Panc1 (cell line): ENCODE measurements at regions not wholly inside any gene's neighbourhood (a gene's known extent, or its start where the extent isn't known, plus 50 kb on each side); places are given as distances from the start of the nearest gene placed in this dataset.
A peak's percentile ranks its signal among the peaks of the same experiment; 100 is the strongest.
"Not testable (repeated sequence)": the region's sequence is repeated elsewhere in the genome, so short reads cannot be mapped to it uniquely, and the experiment has no call there.

Experiments
- ATAC-seq: fragments of 200-7000 bp; cut with Tn5 transposase; 2 replicates; pipeline ENCODE4 v1.9.1; 2020; ENCODE audit warnings: mild to moderate bottlenecking, moderate library complexity
- BruUV-seq: library from RNA; stranded (reverse); fragments of 400-500 nt; replicated peaks from 2 replicates; lab custom pipeline; 2021; lab: Mats Ljungman, UMichigan
- CTCF ChIA-PET: fragments of 300-600 bp; sonication (Branson Sonifier 250); formaldehyde crosslinking; loops from one replicate; lab custom pipeline; 2022; ENCODE audit warnings: antibody characterized with exemption; lab: Charles Lee
- POLR2A ChIA-PET: fragments of 300-600 bp; sonication (Branson Sonifier 250); formaldehyde crosslinking; loops from one replicate; lab custom pipeline; 2022; ENCODE audit warnings: antibody characterized with exemption; lab: Charles Lee
- DNase-seq: peaks from one replicate; pipeline ENCODE4 v3.0.0-alpha.2; 2010; ENCODE audit warnings: low read depth, low spot score
- H3K27ac ChIP-seq: 2 replicates; pipeline ENCODE4 v1.5.1; 2011; ENCODE audit warnings: mild to moderate bottlenecking, low read length, inconsistent platforms
- H3K27me3 ChIP-seq: fragments of 200-500 bp; sonication (Bioruptor generic); 2 replicates; pipeline ENCODE4 v1.6.0; 2014; ENCODE audit warnings: low read length, inconsistent platforms; ENCODE audit not compliant: control insufficient read depth, insufficient read depth
- H3K36me3 ChIP-seq: fragments of 200-500 bp; sonication (Bioruptor generic); 2 replicates; pipeline ENCODE4 v1.5.1; 2014; ENCODE audit warnings: inconsistent platforms, mild to moderate bottlenecking, low read length, moderate library complexity; ENCODE audit not compliant: control insufficient read depth, insufficient read depth
- H3K4me1 ChIP-seq: 2 replicates; pipeline ENCODE4 v1.5.1; 2011; ENCODE audit warnings: inconsistent platforms, mild to moderate bottlenecking, low read length, moderate library complexity; ENCODE audit not compliant: control insufficient read depth, insufficient read depth
- H3K4me3 ChIP-seq, 2 experiments: 2 replicates each; pipeline ENCODE4 v1.5.1; 2011 to 2012; ENCODE audit warnings: low read depth in 2 of 2, low read length in 2 of 2, mild to moderate bottlenecking in 2 of 2, inconsistent platforms in 1 of 2, moderate library complexity in 1 of 2
- H3K9me3 ChIP-seq: fragments of 200-500 bp; sonication (Bioruptor generic); 2 replicates; pipeline ENCODE4 v1.5.1; 2014; ENCODE audit warnings: low read depth, mild to moderate bottlenecking, inconsistent platforms, low read length, moderate library complexity; ENCODE audit not compliant: control insufficient read depth, insufficient read depth
- CTCF ChIP-seq: fragments of 450-650 bp; IDR thresholded peaks from 2 replicates; pipeline ENCODE4 v1.5.1; 2017; ENCODE audit warnings: mild to moderate bottlenecking
- POLR2AphosphoS5 ChIP-seq: IDR thresholded peaks from 2 replicates; pipeline ENCODE4 v1.6.1; 2012; ENCODE audit warnings: mild to moderate bottlenecking, low read depth, low read length, moderate library complexity
- REST ChIP-seq, 2 experiments: IDR thresholded peaks; 2 replicates each; pipeline ENCODE4 v1.6.1; 2011 to 2012; ENCODE audit warnings: low read depth in 2 of 2, control low read depth in 1 of 2, low read length in 1 of 2, mild to moderate bottlenecking in 1 of 2, moderate library complexity in 1 of 2; ENCODE audit not compliant: insufficient read depth in 1 of 2
- SIN3A ChIP-seq: IDR thresholded peaks from 2 replicates; pipeline ENCODE4 v1.6.1; 2012; ENCODE audit warnings: low read depth, mild to moderate bottlenecking, low read length, moderate library complexity, borderline replicate concordance; ENCODE audit not compliant: insufficient read depth
- TCF7L2 ChIP-seq: IDR thresholded peaks from 2 replicates; pipeline ENCODE4 v1.6.1; 2011; ENCODE audit warnings: mild to moderate bottlenecking, low read depth, low read length, inconsistent platforms
- in situ Hi-C: cut with HindIII; loops from 2 replicates; pipeline ENCODE4 v1.10.0; 2016; ENCODE audit warnings: low sequenced_read_pairs, low pct_unique_long_range_greater_than_20kb
- intact Hi-C: fragments of 100-400 bp; cut with micrococcal nuclease; formaldehyde crosslinking; loops from one replicate; pipeline ENCODE4 v1.10.0; 2022; ENCODE audit not compliant: unreplicated experiment

- no TSS peak for BruUV-seq
- CTCF ChIA-PET, result no interaction called here
- no peak; the same call in 1 of the 2 replicates for ATAC-seq
These were observed 75.7 kb upstream of the ZNF91 start for GRCh38 chr19:23470873-23471545.

DNA sequence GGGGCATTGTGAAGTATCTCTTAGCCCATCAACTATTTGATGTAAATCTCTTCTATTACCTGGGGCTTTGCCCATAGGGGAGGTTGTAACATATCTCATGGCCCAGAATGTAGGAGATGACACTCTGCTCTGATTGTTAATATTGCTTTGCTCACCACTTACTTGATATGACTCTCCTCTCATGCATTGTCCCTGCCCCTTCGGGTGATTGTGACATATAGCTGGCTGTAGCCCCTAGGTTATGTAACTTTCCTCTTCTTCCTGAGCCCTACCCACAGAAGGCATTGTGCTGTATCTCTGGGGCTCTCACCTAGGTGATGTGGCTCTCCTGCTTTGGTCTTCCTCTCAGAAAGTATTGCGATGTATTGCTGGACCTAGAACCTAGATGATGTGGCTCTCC is 69.1 kb upstream of the ZNF91 start:
- H3K27me3 ChIP-seq, intact Hi-C loops, DNase-seq, H3K4me3 ChIP-seq, H3K4me1 ChIP-seq, H3K9me3 ChIP-seq, POLR2A ChIA-PET, BruUV-seq, ATAC-seq, H3K36me3 ChIP-seq, in situ Hi-C loops, H3K27ac ChIP-seq: not testable (repeated sequence)
- CTCF ChIA-PET, result interaction anchor here (0.7 kb wide), 1 partner anchor 353 kb away, joined by 3 read pairs; no protein-coding TSS in a partner anchor

More at GRCh38 chr19:23470873-23471545, 75.7 kb upstream of the ZNF91 start:
- Histone ChIP-seq H3K9me3 (no peaks in the 10 kb centered on the region), H3K27me3 (peaks cover 2% of the 10 kb centered on the region; the same call in 1 of the 2 replicates), H3K27ac (no peak overlapping the region), H3K4me3 (peak overlapping the region; percentile 32 to 37), H3K36me3 (no peaks in the 10 kb centered on the region), H3K4me1 (no peaks in the 10 kb centered on the region; the same call in 1 of the 2 replicates)
- in situ Hi-C loops (no loop called here), intact Hi-C loops (no loop called here)
- POLR2A ChIA-PET, result no interaction called here
- no peak for DNase-seq
- no peak for TF ChIP-seq REST (IDR thresholded peaks at IDR 0.05; ENCODE audit: insufficient read depth in 1 of 2, low read depth in 2 of 2, low read length in 1 of 2)
- no peak for TF ChIP-seq CTCF
- TF ChIP-seq POLR2AphosphoS5, result no peak
- TF ChIP-seq TCF7L2, result no peak
- no peak for TF ChIP-seq SIN3A

- CTCF ChIA-PET, result no interaction called here
- DNase-seq, result no peak
- intact Hi-C loops, result no loop called here
These were observed 65.8 kb upstream of the ZNF91 start for GRCh38 chr19:23461120-23461519.

More at GRCh38 chr19:23461120-23461519, 65.8 kb upstream of the ZNF91 start:
- BruUV-seq, result no TSS peak
- no peak for ATAC-seq
- Histone ChIP-seq H3K4me1 (no peaks in the 10 kb centered on the region), H3K4me3 (no peak overlapping the region), H3K27ac (no peak overlapping the region), H3K9me3 (no peaks in the 10 kb centered on the region), H3K27me3 (no peaks in the 10 kb centered on the region), H3K36me3 (no peaks in the 10 kb centered on the region)
- POLR2A ChIA-PET, result no interaction called here
- TF ChIP-seq SIN3A, result no peak
- TF ChIP-seq CTCF, result no peak
- no peak for TF ChIP-seq REST (IDR thresholded peaks at IDR 0.05; ENCODE audit: insufficient read depth in 1 of 2, low read depth in 2 of 2, low read length in 1 of 2)
- TF ChIP-seq TCF7L2, result no peak
- no peak for TF ChIP-seq POLR2AphosphoS5
- in situ Hi-C loops, result no loop called here
